Astrocyte of the cerebellum (primary cell): ENCODE measurements at regions not wholly inside any gene's neighbourhood (a gene's known extent, or its start where the extent isn't known, plus 50 kb on each side); places are given as distances from the start of the nearest gene placed in this dataset.

Experiments used
- DNase-seq: peaks from one replicate; pipeline ENCODE4 v3.0.0-alpha.2; 2011; ENCODE audit warnings: low read depth
- H3K4me3 ChIP-seq: 2 replicates; pipeline ENCODE4 v1.5.1; 2011; ENCODE audit warnings: mild to moderate bottlenecking, low read depth, low read length, moderate library complexity
- in situ Hi-C: cut with HindIII; loops from 2 replicates; pipeline ENCODE4 v1.10.0; 2017; ENCODE audit warnings: low sequenced_read_pairs
- TF ChIP-seq, protein P1 (sequence below): IDR thresholded peaks from 2 replicates; pipeline ENCODE4 v1.5.1; 2012; ENCODE audit warnings: low read length, low read depth, moderate library complexity, mild to moderate bottlenecking; ENCODE audit errors: missing control alignments

DNA sequence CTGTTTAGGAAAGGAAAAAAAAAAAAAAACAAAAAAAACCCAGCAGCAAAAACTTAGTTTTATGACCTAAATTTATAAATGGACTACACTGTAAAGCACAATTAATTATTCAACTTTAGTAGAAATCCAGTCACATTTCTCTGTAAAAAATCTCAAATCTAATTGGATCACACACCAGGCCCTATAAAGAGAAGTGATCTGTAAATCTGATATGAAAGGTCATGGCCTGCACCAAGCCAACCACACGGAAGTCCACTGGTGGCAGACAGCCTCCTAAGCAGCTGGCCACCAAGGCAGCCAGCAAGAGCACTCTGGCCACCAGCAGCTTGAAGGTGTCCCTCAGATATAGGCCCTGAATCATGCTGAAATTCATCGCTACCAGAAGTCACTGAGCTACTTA lies 131.6 kb downstream of the HFE start:
- H3K4me3 ChIP-seq, result no peak overlapping the region
- in situ Hi-C loops, result no loop called here
- no peak for DNase-seq
- TF ChIP-seq, protein P1, sequence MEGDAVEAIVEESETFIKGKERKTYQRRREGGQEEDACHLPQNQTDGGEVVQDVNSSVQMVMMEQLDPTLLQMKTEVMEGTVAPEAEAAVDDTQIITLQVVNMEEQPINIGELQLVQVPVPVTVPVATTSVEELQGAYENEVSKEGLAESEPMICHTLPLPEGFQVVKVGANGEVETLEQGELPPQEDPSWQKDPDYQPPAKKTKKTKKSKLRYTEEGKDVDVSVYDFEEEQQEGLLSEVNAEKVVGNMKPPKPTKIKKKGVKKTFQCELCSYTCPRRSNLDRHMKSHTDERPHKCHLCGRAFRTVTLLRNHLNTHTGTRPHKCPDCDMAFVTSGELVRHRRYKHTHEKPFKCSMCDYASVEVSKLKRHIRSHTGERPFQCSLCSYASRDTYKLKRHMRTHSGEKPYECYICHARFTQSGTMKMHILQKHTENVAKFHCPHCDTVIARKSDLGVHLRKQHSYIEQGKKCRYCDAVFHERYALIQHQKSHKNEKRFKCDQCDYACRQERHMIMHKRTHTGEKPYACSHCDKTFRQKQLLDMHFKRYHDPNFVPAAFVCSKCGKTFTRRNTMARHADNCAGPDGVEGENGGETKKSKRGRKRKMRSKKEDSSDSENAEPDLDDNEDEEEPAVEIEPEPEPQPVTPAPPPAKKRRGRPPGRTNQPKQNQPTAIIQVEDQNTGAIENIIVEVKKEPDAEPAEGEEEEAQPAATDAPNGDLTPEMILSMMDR, result no peak

DNA sequence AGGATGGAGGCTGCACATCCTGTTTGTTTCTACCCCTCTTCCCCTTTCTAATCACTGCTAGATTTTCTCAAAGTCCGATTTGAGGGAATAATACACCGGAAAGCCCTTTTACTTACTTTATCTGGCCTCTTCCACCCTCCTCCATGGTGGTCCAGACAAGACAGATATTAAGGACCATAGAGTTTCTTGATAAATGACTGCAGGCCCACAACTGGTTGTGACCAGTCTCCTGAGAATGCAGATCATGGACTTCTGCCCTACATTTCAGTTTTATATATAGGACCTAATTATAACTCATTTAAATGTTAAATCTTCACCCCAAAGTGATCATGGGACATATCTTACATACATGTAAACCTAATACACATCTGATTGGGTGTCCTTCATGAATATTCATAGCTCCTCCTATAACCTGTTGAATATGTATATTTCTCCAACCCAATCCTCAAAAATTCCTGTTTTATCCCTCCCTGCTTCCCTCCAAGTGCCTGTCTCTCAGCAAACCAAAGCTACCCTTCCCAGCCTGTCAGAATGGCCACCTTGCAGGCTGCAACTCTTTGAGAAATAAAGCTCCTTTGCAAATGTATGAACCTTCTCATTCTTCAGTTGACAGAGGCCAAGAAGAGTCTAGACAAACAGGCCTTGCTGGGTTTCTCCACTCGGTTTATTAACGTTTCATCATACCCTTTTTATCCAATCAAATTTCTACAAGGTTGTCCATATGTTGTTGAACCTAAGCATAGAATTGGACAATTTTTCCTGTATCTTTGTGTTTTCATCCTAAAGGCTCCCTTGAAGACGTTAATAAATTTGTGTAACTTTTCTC lies 133.1 kb downstream of the HFE start:
- TF ChIP-seq, protein P1, result no peak
- no peak for DNase-seq
- in situ Hi-C loops, result no loop called here
- no peak overlapping the region for H3K4me3 ChIP-seq

DNA sequence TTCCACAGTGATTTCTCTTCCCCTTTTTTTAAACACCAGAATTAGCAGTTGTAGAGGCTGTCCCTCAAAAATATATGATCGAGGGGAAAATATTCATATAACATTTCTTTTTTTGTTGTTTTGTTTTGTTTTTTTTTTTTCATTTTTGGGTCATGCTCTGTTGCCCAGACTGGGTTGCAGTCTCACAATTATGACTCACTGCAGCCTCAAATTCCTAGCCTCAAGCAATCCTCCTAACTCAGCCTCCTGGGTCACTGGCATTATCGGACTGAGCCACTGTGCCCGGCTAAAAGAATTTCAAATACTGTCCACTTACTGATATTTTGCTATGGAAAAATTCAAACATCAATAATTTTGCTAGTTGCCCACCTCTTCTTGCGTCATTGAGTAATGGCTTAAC lies 134.0 kb downstream of the HFE start:
- in situ Hi-C loops, result no loop called here

DNA sequence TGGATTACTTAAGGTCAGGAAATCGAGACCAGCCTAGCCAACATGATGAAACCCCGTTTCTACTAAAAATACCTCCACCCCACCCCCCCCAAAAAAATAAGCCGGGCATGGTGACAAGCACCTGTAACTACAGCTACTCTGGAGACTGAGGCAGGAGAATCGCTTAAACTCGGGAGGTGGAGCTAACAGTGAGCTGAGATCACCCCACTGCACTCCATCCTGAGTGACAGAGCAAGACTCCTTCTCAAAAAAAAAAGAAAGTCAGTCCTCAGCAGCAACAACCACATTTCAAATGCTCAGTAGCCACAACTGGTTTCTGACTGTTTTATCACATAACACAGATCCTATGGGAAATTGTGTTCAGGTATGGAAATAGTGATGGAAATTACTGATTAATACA lies 135.3 kb downstream of the HFE start:
- no peak overlapping the region for H3K4me3 ChIP-seq

More for the DNA sequence above, 134.0 kb downstream of the HFE start:
- DNase-seq, result no peak
- TF ChIP-seq, protein P1, result no peak
- no peak overlapping the region for H3K4me3 ChIP-seq

DNA sequence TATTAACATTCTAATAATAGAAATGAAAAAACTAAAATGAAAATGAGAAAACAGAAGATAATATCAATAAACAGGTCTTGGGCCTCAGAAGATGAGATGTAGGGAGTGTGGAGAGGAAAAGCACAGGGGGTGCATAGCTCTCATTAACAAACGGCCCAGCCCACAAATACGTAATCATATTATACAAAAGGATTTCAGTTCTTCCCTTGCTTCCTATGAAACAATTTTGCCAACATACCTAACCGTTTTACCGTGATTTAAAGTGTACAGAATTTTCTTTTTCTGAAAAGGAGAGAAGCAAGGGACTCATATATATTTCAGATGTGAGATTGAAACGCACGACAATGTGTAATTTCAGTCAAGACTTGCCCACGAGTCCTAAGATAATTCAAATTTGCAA lies 136.0 kb downstream of the HFE start:
- in situ Hi-C loops, result no loop called here
- DNase-seq, result no peak

More for the DNA sequence above, 135.3 kb downstream of the HFE start:
- TF ChIP-seq, protein P1, result no peak
- in situ Hi-C loops, result no loop called here
- DNase-seq, result no peak

DNA sequence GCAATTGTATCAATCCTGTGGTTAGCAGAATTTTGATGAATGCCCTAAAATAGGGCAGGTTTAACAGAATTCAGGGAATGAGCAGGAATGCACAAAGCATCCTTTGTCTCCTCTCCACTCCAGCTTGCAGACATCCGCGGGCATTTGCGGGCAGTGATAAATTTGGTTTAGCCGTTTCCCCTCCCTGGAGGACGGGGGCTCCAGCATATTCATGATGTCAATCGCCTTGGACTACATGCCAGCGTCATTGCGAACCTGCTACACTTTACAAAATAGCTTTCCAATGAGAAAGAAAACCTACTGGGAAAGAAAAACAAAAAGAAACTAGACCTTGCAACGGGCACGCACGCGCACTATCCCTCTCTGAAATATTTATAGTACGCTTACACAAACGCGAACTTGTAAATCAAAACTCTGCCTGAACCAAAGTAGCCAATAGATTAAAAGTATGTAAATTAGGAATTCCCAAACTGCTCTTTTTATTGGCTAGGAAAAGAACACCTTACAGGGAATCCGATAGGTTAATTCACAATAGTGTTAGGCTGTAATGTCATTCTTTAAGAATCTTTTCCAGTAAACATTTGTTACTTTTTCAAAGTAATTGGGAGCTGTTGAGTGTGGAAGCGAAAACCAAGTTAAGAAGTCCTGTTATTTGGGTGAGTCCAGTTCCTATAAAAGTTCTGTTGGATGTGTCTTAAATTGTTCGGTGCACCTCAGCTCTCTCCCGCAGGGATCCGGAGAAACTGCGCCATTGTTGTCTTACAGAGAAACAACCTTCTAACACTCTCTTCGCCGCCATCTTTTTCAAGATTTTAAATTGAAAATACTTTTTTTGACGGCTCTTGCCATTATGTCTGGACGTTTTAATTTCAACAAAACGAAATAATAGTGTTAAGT lies 136.7 kb downstream of the HFE start:
- in situ Hi-C loops, result no loop called here
- peak; percentile 91 for DNase-seq
- peak overlapping the region; percentile 58 for H3K4me3 ChIP-seq
- TF ChIP-seq, protein P1, result no peak

More for the DNA sequence above, 136.0 kb downstream of the HFE start:
- TF ChIP-seq, protein P1, result no peak
- peak overlapping the region; percentile 58 for H3K4me3 ChIP-seq
